ENCODE measurements at regions not wholly inside any gene's neighbourhood (a gene's known extent, or its start where the extent isn't known, plus 50 kb on each side); places are given as distances from the start of the nearest gene placed in this dataset.
A peak's percentile ranks its signal among the peaks of the same experiment; 100 is the strongest.

DNA sequence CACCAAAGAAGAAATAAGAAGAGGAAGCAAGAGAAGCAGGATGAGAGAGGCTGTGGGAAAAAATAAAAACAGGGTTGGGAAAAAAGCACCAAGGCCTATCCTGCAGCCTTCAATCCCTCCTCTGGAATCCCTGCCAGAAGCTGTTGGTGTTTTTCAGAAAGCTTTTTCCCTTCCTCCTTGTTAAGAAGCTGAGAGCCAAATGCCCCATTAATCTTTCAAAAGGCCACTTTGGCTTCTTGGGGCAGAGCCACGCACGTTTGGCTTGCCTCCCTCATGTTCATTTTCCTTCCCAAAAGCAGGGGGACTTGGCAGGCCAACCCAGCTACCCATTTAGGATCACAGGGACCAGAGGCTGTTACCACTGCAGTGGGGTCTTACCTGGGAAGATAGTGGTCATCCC, 365.3 kb downstream of the NUAK1 start:
- no peak overlapping the region for H3K4me3 ChIP-seq (replicated peaks in 1 of 2; ENCODE audit: low read depth in 2 of 2, low read length in 2 of 2)
- TF ChIP-seq, protein P1, sequence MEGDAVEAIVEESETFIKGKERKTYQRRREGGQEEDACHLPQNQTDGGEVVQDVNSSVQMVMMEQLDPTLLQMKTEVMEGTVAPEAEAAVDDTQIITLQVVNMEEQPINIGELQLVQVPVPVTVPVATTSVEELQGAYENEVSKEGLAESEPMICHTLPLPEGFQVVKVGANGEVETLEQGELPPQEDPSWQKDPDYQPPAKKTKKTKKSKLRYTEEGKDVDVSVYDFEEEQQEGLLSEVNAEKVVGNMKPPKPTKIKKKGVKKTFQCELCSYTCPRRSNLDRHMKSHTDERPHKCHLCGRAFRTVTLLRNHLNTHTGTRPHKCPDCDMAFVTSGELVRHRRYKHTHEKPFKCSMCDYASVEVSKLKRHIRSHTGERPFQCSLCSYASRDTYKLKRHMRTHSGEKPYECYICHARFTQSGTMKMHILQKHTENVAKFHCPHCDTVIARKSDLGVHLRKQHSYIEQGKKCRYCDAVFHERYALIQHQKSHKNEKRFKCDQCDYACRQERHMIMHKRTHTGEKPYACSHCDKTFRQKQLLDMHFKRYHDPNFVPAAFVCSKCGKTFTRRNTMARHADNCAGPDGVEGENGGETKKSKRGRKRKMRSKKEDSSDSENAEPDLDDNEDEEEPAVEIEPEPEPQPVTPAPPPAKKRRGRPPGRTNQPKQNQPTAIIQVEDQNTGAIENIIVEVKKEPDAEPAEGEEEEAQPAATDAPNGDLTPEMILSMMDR (IDR thresholded peaks at IDR 0.05; ENCODE audit: low read depth, low read length), result no peak
- DNase-seq (ENCODE audit: low read depth in 2 of 2), result no peak

DNA sequence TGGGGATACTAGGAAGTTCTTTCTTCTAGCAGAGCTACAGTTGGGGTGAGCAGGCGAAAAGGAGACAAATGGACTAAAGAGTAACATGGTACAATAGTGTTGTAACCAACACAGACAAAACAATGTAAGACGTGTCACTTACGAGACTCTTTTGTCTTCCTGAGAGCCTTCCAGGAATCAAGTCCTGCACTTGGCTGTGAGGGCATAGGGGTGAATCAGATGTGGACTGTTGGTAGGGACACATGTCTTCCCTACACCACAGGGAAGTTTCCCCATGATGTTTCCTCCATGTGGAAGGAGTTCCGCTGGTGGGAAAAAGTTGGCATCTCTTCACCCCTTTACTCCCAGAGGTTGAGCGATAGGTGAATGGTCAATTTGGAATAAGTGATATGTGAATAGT, 364.7 kb downstream of the NUAK1 start:
- H3K4me3 ChIP-seq (replicated peaks in 1 of 2; ENCODE audit: low read depth in 2 of 2, low read length in 2 of 2), result no peak overlapping the region
- DNase-seq (ENCODE audit: low read depth in 2 of 2), result peak in 1 of 2 donors; percentile 32
- TF ChIP-seq, protein P1 (IDR thresholded peaks at IDR 0.05; ENCODE audit: low read depth, low read length), result no peak

DNA sequence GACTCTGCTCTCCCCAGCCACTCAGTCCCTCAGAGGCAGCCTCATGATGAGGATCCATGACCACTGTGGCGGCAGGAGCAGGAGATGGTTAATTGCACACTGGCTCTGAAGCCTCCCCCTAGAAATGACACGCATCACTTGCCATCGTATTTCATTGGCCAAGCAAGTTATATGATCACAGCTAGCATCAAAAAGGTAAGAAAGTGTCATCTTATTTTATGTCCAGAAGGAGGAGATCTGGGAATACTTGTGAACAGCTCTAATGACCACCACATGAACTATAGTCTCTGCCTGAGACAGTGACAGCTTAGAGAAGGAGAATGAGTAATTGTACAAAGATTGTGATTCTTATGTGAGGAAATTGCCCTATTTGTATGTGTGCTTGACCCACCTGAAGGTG, 363.4 kb downstream of the NUAK1 start:
- DNase-seq (ENCODE audit: low read depth in 2 of 2), result peak; percentile 54 to 72
- H3K4me3 ChIP-seq (replicated peaks in 1 of 2; ENCODE audit: low read depth in 2 of 2, low read length in 2 of 2), result no peak overlapping the region
- TF ChIP-seq, protein P1 (IDR thresholded peaks at IDR 0.05; ENCODE audit: low read depth, low read length), result peak; percentile 19

DNA sequence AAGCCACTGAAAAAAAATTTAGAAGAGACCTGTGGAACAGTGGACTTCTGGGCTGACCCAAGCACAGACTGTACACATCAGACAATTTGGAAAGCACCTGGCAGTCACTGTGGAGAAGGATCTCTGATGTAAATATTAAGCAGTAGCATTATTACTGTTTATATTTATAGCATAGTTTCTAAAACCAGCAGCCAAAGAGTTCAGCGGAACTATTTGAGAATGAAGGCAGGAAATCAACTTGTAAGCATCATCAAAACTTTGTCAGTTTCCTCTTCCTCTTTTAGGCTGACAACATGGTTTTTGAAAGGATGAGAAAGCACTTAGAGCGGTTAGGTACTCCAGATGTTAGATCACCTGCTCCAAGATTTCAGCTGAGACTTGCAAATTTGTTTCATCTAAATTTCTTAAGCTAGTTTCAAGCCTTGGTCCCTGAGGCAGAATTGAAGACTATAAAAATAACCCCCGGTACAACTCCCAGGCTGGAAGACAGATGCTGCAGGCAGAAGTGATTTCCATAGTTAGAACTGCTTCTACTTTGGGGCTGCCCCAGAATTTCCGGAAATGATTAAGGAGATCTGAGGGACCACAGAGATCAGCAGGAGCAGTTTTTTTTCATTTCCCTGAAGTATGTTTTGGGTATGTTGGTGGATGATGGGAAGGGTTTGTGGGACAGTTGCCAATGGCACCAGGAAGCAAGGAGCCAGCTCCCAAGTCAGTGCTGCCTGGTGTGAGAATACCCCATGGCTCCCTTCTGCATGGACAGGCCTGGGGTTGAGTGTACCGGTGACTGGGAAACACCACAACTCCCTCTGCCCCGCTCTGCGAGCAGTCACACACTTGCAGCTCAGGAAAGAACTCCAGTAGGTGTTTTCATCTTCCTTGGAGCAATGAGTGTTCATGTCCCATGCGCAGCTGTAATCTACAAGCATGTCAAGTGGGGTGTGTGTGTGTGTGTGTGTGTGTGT, 354.5 kb downstream of the NUAK1 start:
- TF ChIP-seq, protein P1 (IDR thresholded peaks at IDR 0.05; ENCODE audit: low read depth, low read length), result no peak
- H3K4me3 ChIP-seq (replicated peaks in 1 of 2; ENCODE audit: low read depth in 2 of 2, low read length in 2 of 2), result no peak overlapping the region
- no peak for DNase-seq (ENCODE audit: low read depth in 2 of 2)

DNA sequence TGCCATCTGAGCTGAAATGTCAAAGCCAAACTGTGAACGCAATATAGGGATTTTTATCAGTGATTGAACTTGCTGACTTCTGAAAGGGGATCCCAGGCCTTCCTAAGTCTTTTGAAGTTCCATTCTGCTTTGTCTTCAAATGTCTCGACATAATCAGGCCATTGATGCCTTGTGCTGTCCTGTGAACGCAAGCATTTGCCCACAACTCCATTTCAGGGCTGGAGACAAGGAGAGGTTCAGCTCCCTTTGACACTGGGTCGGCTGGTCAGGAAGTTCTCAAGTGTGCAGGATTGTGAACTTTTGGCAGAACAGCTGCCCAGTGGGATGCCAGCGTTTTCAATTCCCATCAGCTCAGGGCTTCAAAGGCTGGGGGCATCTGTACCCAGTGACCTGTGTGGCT, 345.3 kb downstream of the NUAK1 start:
- TF ChIP-seq, protein P1 (IDR thresholded peaks at IDR 0.05; ENCODE audit: low read depth, low read length), result no peak
- no peak overlapping the region for H3K4me3 ChIP-seq (replicated peaks in 1 of 2; ENCODE audit: low read depth in 2 of 2, low read length in 2 of 2)
- DNase-seq (ENCODE audit: low read depth in 2 of 2), result no peak

DNA sequence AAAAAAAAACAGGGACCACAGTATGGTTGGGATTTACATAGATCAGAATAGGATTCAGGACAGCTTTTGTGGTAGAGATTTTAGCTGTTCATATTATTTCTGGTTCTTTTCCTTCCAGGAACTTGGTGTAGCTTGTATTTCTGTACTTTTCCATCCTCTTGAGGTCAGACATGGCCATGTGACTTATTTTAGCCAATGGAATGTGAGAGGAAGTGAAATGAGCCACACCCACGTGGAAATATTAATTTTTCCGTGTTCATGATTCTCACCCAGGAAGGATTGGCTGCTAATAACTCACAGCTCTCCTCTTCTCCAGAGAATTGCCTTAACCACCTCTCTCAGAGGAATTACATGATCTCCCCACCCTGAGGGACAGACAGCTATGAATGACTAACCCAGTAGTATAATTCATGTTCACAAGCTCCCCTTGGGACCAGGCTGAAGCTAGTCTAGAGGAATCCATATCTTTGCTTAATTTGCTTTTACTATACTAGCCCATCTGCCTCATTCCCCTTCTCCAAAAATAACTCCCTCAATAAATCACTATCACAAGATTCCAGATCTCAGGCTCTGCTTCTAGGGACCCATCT, 340.4 kb downstream of the NUAK1 start:
- no peak overlapping the region for H3K4me3 ChIP-seq (replicated peaks in 1 of 2; ENCODE audit: low read depth in 2 of 2, low read length in 2 of 2)
- TF ChIP-seq, protein P1 (IDR thresholded peaks at IDR 0.05; ENCODE audit: low read depth, low read length), result no peak

More for the DNA sequence above, 340.4 kb downstream of the NUAK1 start:
- peak in 1 of 2 donors; percentile 63 for DNase-seq (ENCODE audit: low read depth in 2 of 2)
